ENCODE measurements at regions not wholly inside any gene's neighbourhood (a gene's known extent, or its start where the extent isn't known, plus 50 kb on each side); places are given as distances from the start of the nearest gene placed in this dataset.

DNA sequence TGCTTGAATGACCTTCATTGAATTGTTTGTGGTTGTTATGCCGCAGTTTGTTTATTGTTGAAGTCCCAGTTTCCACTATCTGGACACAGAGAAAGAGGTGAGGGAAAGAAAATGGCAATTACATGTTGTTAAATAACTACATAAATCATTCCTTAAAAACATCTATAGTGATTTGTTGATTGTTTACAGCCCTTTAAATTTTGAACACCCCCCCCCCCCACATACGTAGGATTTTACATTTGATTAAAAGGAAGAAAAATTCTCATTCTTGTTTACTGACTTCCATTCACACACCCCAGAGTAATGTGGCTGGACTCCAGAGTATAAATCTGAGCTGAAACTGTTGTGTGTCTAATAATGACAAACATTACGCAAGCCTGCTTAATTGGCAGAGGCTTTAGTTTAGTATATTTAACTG, 87.1 kb upstream of the FAM174A start:
- DNase-seq (ENCODE audit: low read depth): no peak
- TF ChIP-seq, protein P1, sequence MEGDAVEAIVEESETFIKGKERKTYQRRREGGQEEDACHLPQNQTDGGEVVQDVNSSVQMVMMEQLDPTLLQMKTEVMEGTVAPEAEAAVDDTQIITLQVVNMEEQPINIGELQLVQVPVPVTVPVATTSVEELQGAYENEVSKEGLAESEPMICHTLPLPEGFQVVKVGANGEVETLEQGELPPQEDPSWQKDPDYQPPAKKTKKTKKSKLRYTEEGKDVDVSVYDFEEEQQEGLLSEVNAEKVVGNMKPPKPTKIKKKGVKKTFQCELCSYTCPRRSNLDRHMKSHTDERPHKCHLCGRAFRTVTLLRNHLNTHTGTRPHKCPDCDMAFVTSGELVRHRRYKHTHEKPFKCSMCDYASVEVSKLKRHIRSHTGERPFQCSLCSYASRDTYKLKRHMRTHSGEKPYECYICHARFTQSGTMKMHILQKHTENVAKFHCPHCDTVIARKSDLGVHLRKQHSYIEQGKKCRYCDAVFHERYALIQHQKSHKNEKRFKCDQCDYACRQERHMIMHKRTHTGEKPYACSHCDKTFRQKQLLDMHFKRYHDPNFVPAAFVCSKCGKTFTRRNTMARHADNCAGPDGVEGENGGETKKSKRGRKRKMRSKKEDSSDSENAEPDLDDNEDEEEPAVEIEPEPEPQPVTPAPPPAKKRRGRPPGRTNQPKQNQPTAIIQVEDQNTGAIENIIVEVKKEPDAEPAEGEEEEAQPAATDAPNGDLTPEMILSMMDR (IDR thresholded peaks at IDR 0.05; ENCODE audit: control insufficient read depth, insufficient read depth, low read depth, low read length, missing control alignments): no peak
- H3K4me3 ChIP-seq (ENCODE audit: control insufficient read depth, low read depth, low read length): no peak overlapping the region

- no peak overlapping the region for H3K4me3 ChIP-seq (ENCODE audit: control insufficient read depth, low read depth, low read length)
- DNase-seq (ENCODE audit: low read depth): no peak
- TF ChIP-seq, protein P1 (IDR thresholded peaks at IDR 0.05; ENCODE audit: control insufficient read depth, insufficient read depth, low read depth, low read length, missing control alignments): no peak
Measured at GRCh38 chr5:100446879-100447430, 88.2 kb upstream of the FAM174A start.

- TF ChIP-seq, protein P1 (IDR thresholded peaks at IDR 0.05; ENCODE audit: control insufficient read depth, insufficient read depth, low read depth, low read length, missing control alignments): no peak
- no peak for DNase-seq (ENCODE audit: low read depth)
- H3K4me3 ChIP-seq (ENCODE audit: control insufficient read depth, low read depth, low read length): no peak overlapping the region
Measured at GRCh38 chr5:100444961-100445360, 90.2 kb upstream of the FAM174A start.

DNA sequence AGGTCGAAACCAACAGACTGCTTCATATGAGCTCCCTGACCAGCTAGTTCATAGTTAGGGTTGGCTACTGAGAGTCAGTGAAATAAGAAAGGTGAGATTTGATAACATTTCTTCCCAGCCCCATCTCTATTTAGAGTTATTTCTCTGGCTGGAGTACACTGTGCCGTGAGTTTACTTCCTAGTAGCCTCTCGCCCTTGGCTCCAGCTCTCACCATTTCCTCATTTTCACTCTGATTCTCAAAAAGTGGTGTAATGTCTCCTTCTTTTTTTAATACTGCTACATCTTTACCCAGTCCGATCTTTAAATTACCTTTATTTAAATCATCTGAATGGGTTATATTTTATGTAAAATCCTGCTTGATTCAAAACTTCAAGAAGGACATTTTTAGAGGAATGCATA, 100.4 kb upstream of the FAM174A start:
- H3K4me3 ChIP-seq (ENCODE audit: control insufficient read depth, low read depth, low read length): no peak overlapping the region
- TF ChIP-seq, protein P1 (IDR thresholded peaks at IDR 0.05; ENCODE audit: control insufficient read depth, insufficient read depth, low read depth, low read length, missing control alignments): no peak
- no peak for DNase-seq (ENCODE audit: low read depth)

DNA sequence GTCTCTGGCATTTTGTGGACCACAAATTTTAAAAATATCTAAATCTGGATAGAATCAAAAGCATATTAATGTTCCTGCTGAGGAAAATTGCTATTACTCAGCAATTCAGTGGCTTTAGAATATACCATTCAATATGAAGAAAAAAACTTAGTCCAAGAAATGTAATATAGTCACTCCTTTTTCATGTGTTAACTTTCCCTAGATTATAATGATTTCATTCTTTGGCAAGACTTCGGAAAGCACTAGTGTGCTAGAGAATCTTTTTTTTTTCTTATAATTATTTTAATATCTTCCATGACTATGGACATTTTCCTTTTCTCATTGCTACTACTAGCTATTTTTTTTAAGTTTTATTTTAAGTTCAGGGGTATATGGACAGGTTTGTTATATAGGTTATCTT, 102.4 kb upstream of the FAM174A start:
- TF ChIP-seq, protein P1 (IDR thresholded peaks at IDR 0.05; ENCODE audit: control insufficient read depth, insufficient read depth, low read depth, low read length, missing control alignments): no peak
- H3K4me3 ChIP-seq (ENCODE audit: control insufficient read depth, low read depth, low read length): no peak overlapping the region
- no peak for DNase-seq (ENCODE audit: low read depth)

- H3K4me3 ChIP-seq (ENCODE audit: control insufficient read depth, low read depth, low read length): no peak overlapping the region
- TF ChIP-seq, protein P1 (IDR thresholded peaks at IDR 0.05; ENCODE audit: control insufficient read depth, insufficient read depth, low read depth, low read length, missing control alignments): peak; percentile 95
- DNase-seq (ENCODE audit: low read depth): no peak
Measured at GRCh38 chr5:100430268-100431195, 104.6 kb upstream of the FAM174A start.
